GM19452 (cell line): ENCODE measurements at regions not wholly inside any gene's neighbourhood (a gene's known extent, or its start where the extent isn't known, plus 50 kb on each side); places are given as distances from the start of the nearest gene placed in this dataset.
"Not testable (repeated sequence)": the region's sequence is repeated elsewhere in the genome, so short reads cannot be mapped to it uniquely, and the experiment has no call there.

Experiments used
- ATAC-seq: cut with Tn5 transposase; IDR thresholded peaks from one replicate; pipeline ENCODE4 v1.9.1; 2021; ENCODE audit not compliant: unreplicated experiment

DNA sequence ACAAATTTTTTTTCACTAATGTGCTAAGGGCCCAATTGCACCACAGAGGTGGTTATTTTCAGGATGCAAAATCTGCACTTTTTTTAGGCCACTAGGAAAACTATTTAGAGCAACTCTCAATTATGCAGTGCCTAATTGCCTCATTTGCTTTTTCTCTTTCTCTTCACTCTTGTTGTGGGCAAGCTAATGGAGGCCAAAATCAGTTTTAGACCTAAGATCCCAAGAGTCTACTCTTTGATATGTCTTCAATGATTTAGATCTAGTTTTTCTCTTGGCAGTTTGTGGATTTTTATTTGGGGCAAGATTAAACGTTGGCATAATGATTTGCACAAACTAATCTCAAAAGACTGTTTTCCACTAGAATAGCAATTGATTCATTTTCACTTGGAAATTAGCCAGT lies 1996.9 kb downstream of the LRRC4C start:
- no peak for ATAC-seq

DNA sequence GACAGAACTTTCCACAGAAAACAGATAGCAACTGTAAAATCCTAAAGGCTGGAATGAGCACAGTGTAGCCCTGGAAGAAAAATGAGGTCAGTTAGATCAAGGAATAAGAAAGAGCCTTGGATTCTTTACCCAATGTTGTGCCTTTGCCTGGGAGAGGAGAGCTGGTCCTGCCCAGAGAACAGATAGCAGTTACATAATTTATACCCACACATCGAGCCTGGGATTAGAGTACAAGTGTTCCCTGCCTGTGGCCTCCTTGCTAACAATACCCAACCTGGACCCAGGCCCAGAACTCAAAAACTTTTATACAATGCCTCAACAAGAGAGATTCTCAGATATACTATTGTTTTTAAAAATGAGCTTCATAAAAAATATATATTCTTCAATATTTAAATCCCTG lies 1998.4 kb downstream of the LRRC4C start:
- ATAC-seq, result no peak

DNA sequence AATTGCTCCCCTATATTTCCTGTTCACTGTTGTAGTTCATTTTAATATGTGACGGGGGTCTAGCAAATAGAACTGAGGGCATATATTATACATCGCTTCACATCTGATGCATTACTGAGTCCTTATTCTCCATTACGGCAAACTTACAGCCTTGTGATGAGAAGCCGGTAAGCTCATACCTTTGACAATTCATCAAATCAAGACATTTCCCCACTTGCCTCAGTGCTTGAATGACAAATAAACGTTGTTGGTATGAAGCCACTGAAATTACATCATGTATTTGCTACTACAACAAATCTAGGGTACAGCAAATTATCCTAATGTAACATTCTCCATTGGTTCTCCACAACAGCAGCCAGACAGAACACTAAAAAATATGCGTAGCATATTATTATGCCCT lies 1999.8 kb downstream of the LRRC4C start:
- no peak for ATAC-seq

DNA sequence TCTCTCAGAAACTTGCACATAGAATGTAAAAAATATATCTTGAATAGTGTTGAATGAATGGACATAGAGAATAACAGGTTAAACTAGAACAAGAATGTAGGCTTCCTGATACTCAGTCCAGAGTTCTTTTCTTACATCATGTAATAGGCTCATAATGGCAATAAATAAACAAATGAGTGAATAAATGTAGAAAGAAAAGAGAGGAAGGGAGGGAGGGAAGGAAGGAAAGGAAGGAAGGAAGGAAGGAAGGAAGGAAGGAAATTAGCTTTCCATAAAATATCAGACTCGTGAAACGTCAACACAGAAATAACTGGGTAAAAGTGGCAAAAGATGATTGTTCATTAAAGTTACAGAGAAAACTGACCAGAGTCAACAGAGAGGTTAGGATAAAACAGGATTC lies 2001.0 kb downstream of the LRRC4C start:
- no peak for ATAC-seq

DNA sequence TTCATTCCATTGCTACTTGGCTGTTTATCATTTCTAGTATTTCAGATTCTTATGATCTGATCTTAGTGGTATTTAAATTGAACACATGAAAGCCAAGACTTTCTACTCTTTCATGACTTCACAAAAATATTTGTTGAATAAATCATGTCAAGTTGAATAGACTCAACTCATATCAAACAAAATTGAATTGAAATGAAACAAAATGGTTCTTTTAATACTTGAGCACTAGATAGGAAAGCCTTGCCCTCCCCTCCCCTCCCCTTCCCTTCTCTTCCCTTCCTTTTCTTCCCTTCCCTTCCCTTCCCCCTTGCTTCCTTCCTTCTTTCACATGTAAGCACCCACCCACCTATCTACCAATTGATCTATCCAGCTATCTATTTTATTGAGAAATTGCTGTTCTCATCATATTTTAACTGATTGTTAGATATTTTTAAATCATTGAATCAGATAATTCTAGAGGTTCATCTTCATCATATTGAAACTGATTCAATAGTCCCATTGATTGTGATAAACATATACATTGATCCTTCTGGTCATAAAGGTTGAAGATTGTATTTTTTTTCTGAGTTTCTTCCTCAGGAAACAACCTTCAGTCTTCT lies 2015.9 kb downstream of the LRRC4C start:
- ATAC-seq, result no peak

DNA sequence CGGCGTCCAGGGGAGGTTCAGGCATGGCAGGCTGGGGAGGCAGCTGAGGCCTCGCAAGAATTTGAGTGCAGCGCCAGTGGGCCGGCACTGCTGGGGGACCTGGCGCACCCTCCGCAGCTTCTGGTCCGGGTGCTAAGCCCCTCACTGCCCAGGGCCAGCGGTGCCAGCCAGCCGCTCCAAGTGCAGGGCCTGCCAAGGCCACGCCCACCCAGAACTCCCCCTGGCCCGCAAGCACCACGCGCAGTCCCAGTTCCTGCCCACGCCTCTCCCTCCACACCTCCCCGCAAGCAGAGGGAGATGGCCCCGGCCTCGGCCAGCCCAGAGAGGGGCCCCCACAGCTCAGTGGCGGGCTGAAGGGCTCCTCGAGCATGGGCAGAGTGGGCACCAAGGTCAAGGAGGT lies 2017.3 kb downstream of the LRRC4C start:
- no peak for ATAC-seq

DNA sequence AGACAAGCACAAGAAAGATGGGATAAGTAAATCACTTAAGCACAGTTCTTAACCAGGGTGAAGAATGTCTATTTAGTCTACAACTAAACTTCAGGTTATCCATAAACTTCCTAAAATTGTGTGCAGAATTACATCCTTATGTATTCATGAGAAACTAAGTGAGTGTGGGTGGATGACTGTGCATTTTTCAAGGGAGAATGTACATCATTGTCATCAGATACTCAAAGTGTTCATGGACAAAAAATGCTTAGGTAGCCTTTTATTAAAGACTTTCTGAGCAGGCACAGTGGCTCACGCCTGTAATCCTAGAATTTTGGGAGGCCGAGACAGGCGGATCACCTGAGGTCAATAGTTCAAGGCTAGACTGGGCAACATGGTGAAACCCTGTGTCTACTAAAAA lies 2023.8 kb downstream of the LRRC4C start:
- no peak for ATAC-seq

DNA sequence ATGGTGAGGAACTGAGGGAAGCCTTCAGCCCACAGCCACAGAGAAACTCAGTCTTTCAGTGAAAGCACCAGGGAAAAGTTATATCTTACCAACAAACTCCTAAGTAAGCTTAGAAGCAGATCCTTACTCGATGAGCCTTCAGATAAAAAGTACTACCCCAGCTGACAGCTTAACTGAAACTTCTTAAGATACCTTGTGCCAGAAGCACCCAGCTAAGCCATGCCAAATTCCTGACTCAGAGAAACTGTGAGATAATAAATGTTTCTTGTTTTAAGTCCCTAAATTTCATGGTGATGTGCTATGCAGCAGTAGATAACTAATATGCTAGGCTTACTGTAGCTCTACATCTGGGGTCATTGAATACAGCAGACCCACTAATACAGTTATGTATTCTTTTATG lies 2025.0 kb downstream of the LRRC4C start:
- ATAC-seq, result no peak

DNA sequence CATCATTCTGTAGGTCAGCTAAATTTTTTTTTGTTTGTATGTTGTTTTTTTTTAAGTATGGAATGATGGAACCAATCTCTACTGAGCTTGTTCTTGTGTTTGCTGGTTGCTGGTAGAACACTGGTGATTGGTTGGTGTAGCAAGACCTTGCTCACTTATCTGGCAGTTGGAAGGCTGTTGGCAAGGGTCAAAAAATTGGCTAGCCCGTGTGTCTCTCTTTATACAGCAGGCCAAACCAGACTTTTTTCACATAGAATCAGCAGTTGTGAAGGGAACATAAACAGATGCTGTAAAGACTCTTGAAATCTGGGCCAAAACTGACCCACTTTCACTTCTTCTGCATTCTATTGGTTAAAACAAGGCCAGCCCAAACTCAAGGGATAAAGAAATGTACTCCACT lies 2026.5 kb downstream of the LRRC4C start:
- no peak for ATAC-seq

DNA sequence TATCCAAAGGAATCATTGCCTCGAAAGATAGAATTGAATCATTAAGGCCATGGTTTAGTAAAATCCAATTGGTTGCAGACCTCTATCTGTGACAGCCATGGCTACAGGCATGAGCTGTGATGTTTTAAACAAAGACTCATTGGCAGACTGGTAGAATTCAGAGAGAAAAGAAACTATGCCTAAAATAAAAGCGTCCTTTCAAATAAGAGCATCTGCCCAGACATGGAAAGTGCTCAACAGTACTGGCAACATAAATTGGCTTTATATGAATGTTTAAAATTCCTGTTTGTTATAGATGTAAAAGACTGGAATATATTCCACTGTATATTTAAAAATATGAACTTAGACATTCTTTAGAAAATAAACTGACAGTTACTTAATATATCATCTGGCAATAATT lies 2034.2 kb downstream of the LRRC4C start:
- no peak for ATAC-seq

DNA sequence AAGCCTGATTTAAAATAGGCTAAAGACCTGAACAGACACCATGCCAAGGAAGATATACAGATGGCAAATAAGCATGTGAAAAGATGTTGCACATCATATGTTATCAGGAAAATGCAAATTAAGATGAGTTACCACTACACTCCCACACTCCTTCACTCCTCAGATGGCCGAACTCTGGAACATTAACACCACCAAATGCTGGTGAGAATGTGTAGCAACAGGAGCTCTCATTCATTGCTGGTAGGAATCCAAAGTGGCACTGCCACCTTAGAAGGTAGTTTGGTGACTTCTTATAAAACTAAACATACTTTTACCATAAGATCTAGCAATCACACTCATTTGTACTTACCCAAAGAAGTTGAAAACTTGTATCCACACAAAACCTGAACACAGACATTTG lies 2047.3 kb downstream of the LRRC4C start:
- no peak for ATAC-seq

DNA sequence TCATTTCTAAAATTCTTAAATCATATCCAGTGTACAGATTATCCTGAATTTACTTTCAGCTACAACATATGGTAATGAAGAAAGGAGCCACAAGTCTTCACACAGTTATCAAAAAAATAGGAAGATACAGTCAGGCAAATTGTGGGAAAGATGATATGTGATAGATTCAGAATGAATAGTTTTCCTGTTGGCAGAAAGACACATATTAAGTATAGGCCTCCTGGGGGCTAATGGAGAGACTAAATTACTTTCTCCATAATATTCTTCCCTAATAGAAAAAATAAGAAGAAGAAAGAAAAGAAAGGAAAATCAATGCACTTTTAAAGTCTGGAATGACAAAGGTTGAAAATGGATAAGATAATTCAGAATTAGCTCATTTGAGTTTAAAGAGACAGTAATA lies 2073.5 kb downstream of the LRRC4C start:
- ATAC-seq, result no peak

DNA sequence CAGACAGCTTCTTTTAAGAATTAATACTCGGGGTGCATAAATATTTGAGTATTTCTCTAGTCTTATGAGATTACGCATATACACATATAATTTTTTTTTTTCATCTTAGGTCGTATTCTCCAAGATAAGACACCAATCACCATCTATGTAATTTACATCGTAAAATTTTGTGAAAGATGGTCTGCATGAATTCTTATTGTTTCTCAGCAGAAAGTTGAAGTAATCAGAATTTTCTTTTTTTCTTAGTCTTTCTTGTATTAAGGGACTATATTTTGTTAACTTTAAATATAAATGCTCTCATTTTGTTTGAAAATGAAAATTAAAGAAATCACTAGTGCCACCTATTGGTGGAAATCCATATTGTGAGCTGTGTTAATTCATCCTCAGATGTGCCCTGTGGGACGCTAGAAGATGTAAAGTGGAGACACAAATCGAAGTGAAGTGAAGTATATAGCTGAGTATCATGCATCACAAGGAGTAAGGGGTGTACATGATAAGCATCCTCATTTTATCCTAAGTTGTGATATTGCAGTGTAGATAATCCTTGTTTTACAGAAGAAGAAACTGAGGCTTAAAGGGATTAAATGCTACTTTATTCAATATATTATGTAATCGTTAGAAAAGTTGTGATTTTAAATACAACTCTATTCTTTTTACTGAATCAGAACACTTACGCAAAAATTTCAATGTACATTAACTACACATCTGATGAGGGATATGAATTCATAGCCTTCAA lies 2084.3 kb downstream of the LRRC4C start:
- ATAC-seq, result no peak

DNA sequence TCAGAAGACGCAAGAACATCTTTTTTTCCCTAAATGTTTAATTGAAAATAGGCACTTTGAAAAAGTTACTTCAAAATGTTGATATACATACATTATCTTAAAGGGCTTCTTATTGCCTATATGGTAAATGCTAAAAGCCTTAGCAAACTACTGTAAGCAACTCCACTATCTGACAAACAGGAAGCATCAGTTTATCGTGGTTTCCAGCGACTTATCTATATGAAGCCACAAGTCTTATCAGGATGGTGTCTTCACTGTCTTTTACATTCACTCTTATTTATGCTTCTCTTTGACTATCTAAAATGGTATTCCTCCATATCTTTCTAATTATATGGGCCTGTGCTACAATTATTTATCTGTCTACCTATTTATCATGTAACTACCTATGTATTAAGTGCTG lies 2091.9 kb downstream of the LRRC4C start:
- no peak for ATAC-seq

DNA sequence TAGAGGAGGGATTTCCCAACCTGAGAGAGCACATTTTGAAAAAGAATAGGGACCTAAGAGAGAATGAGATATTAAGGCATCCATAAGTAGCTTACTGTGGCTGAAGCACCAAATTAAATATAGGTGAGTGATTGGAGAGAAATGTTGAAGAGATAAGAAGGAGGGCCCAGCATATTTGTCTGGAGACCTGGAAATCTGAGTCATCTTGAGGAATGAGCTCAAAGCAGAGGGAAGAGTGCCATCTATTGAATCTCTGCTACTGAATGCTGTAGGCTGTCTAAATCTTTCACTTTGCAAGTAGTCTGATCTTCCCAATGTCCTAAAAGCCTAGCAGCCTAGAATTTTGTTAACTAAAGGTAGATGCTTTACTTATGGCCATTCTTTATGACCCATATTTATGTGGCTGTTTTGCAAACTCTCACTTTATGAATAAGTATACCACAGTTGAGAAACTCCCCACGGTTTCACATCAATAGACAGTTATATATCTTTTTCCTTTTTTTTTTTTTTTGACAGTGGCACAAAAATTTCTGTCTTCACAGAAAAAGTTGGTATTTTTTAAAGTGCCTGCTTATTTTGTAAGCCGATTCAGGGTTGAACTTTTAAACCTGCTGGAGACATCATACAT lies 2093.5 kb downstream of the LRRC4C start:
- no peak for ATAC-seq

DNA sequence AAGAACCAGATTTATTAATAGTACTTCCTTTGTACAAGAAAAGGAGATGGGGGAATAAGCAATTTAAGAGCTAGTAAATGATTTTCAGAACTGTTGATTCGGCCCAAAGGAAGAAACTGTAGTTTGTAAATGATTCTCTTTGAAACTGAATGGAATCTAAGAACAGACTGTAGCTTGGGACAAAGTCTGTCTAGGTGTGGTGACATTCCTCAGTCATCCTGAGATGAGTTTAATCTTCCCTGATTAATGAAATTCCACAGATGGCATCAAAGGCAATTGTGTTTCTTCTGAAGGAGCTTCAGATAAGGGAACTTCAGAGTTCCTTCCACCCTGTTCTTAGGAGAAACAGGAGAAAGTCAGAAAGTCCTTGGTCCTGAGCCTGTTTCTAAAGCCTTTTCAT lies 2095.9 kb downstream of the LRRC4C start:
- no peak for ATAC-seq

DNA sequence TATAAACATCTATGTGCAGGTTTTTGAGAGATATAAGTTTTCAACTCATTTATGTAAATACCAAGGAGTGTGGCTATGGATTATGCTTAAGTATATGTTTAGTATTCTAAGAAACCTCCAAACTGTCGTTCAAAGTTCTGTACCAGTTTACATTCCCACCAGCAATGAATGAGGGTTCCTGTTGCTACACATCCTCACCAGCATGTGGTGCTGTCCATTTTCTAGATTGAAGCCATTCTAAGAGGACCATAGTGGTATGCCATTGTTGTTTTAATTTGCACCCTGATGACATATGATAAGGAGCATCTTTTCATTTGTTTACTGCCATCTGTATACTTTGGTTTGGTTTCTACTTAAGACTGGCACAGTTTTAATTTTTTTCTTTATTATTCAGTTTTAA lies 2097.9 kb downstream of the LRRC4C start:
- ATAC-seq, result no peak

DNA sequence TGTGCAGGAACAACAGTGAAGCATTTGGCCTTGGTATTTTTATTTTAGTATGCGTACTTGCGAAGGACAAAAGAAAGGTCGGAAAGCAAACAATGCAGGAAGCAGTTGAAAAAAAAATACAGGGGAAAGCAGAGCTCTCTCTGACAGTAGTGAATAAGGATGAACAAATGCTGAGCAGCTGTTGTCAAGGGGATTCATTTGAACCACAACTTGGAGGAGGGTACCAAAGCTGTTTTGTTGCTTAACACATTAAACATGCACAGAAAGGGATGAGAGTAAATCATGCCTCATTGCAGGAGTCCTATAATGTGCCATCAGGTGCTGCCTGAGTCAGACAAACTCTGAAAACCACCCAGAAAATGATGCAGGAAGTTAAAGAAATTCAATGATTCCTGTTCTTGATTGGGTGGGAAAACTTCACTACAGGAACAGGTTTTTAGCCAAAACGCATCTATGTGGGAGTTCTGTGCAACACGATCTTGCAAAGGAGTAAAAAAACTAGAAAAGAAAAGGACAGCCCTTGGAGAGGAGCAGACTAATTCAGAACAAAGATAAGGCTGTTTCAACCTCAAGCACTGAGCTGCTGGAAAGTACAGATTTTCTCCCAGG lies 2113.5 kb downstream of the LRRC4C start:
- no peak for ATAC-seq

DNA sequence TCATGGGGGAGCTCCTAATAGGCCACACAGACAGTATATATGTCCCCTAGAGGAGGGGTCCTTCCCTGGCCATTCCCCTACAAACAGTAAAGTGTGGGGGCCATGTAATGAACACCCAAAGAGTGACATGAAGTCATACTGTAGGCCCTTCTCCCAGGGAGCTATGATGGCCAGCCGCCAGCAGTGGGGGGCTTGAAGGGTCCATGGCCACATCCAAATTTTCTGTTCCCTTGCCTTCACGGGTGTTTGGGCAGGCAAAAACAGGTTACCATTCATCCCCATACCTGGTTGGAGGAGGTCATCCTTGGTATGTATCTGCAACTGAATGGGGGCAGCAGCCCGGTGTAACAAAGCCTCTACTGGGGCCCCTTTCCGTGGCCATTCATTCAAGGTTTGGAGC lies 2118.0 kb downstream of the LRRC4C start:
- no peak for ATAC-seq

DNA sequence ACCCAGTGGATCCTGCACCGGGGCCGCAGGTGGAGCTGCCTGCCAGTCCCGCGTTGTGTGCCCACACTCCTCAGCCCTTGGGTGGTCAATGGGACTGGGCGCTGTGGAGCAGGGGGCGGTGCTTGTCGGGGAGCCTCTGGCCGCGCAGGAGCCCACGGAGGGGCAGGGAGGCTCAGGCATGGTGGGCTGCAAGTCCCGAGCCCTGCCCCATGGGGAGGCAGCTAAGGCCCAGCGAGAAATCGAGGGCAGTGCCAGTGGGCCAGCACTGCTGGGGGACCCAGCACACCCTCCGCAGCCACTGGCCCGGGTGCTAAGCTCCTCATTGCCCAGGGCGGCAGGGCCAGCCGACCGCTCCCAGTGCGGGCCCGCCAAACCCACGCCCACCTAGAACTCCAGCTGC lies 2126.4 kb downstream of the LRRC4C start:
- not testable (repeated sequence) for ATAC-seq

DNA sequence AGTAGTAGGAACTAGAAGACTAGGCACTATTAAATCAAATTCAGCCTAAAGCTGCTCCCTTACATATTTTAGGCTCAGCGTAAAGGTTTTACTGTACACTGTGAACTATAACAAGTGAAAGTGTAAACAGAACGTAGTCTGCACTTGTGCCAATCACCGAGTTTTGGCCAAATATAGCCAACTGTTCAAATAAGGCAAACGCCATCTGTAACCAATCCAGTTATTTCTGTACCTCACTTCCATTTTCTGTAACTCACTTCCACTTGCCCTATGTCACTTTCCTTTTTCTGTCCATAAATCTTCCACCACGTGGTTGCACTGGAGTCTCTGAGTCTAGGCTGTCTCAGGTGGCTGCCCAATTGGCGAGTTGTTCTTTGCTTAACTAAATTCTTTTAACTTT lies 2132.2 kb downstream of the LRRC4C start:
- ATAC-seq, result no peak

DNA sequence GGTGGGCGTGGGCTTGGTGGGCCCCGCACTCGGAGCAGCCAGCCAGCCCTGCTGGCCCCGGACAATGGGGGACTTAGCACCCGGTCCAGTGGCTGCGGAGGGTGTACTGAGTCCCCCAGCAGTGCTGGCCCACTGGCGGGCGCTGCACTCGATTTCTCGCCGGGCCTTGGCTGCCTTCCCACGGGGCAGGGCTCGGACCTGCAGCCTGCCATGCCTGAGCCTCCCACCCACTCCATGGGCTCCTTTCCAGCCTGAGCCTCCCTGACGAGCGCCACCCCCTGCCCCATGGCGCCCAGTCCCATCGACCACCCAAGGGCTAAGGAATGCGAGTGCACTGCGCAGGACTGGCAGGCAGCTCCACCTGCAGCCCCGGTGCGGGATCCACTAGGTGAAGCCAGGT lies 2147.6 kb downstream of the LRRC4C start:
- not testable (repeated sequence) for ATAC-seq
